GM21526 (cell line): ENCODE measurements at regions not wholly inside any gene's neighbourhood (a gene's known extent, or its start where the extent isn't known, plus 50 kb on each side); places are given as distances from the start of the nearest gene placed in this dataset.
"Not testable (repeated sequence)": the region's sequence is repeated elsewhere in the genome, so short reads cannot be mapped to it uniquely, and the experiment has no call there.

ENCODE experiments used
- ATAC-seq: cut with Tn5 transposase; IDR thresholded peaks from one replicate; pipeline ENCODE4 v1.9.1; 2021; ENCODE audit warnings: moderate library complexity; ENCODE audit not compliant: unreplicated experiment, low FRiP score

DNA sequence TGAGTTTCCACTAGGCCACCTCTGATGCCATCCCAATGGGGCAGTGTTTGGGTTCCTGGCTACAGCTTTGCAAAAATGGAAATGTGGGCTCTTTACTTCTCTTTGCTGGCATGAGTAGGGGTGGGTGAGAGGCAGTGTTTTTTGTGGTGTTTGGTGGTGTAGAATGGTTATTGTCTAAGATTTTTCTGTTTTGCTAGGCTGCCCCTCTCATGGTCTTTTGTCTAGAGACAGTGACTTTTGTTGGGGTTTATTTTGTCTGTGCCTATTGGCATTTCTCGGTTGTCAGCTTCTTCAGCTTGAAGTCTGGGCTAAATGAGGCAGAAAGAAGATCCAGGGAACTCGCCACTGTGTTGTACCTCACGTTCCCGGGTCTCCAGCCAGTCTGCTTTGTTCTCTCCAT lies 112.1 kb downstream of the CENPF start:
- no peak for ATAC-seq

GRCh38 chr1:214717351-214717750 lies 114.4 kb downstream of the CENPF start:
- no peak for ATAC-seq

DNA sequence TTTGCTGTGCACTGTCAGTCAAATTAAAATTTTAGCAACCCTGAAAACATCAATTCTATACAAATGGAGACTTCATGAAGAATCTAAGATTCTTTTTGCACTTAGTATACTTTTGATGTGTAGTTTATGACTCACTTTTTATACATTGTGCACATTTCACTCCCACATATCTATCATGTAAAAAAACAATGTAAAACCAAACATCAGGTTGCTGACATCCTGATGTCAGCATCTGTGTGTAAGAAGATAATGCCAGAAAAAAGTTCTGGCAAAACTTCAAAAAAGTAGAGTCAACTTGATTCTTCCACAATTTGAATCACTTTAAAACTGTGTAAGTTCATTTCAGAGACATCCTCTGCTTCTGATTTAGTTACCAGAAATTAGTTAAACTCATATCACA lies 115.7 kb downstream of the CENPF start:
- ATAC-seq = no peak

DNA sequence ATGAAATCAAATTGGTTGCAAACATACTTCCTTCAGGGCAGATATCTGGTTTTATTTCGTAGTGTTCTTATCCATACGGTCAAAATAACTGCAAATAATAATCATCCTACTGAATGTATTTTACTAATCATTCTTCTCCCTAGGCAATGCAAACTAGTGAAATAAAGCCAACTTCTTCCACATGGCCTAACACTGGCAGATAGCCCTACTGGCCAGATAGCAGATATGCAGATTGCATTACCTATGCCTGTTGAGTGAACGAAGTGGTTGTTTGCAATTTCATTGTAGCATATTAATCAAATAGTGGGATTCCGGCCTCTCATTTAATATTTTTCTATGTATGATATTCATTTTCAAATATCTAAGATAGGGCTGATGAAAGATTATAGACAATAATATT lies 116.2 kb downstream of the CENPF start:
- no peak for ATAC-seq

GRCh38 chr1:214720561-214720960 lies 117.6 kb downstream of the CENPF start:
- no peak for ATAC-seq

GRCh38 chr1:214727274-214727673 lies 124.3 kb downstream of the CENPF start:
- no peak for ATAC-seq

GRCh38 chr1:214739621-214740238 lies 136.7 kb downstream of the CENPF start:
- ATAC-seq = no peak

DNA sequence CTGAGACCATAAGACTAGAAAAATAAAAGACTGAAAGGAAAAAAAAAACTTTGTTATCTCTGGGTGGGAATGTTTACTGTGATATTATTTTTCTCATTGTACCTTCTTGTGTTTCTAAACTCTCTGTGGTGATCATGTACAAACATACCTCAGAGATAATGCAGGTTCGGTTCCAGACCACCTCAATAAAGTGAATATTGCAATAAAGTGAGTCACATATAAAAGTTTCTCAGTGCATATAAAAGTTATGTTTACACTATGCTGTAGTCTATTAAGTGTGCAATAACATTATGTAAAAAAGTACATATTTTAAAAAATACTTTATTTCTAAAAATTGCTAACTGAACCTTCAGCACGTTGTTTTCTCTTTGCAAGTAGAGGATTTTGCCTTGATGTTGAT lies 137.5 kb downstream of the CENPF start:
- ATAC-seq = no peak

- no peak for ATAC-seq
These were observed 144.1 kb downstream of the CENPF start for GRCh38 chr1:214747050-214747635.

DNA sequence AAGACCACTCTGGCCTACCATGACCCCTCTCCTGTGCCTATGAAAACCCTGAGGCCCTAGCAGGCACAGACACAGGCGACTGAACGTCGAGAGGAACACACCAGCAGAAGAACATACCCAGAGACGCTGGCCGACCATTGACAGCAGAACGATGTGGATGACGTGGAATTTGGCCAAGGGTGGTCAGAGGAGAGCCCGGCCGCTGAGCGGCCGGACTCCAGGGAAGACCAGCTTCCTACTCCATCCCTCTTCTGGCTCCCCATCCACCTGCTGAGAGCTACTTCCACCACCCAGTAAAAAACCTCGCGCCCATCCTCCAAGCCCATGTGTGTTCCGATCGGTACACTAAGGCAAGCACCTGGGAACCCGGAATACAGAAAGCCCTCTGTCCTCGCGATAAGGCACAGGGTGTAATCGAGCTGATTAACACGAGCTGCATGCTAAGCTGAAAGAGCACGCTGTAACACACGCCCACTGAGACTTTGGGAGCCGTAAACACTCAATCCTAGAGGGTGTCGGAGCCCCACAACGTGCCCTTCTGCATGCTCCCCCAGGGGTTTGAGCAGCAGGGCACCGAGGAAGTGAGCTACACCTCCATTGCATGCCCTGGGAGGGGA lies 150.3 kb downstream of the CENPF start:
- no peak for ATAC-seq

GRCh38 chr1:214761030-214761429 lies 158.0 kb downstream of the CENPF start:
- ATAC-seq = no peak

- no peak for ATAC-seq
These were observed 159.9 kb downstream of the CENPF start for GRCh38 chr1:214762902-214763301.

DNA sequence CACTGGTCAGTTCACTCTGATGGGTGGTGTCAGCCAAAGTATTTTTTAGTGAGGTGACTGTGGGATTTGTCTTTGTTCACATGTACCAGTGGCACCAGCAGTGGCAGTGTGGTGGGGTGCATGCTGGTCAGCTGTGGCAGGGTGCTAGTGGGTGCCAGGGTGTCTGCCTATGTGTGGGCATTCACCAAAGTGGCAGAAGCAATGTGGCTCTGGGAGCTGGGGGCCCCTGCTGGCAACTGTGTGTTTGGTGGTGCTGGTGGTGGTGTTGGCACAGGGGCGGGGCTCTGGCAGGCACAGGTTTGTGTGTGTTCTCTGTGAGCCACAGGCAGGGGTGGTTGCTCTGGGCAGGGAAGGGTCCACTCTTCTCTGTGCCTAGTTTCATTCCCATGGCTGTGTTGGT lies 161.5 kb downstream of the CENPF start:
- ATAC-seq = no peak

GRCh38 chr1:214767221-214767620 lies 164.2 kb downstream of the CENPF start:
- ATAC-seq = no peak

GRCh38 chr1:214769666-214770065 lies 166.7 kb downstream of the CENPF start:
- not testable (repeated sequence) for ATAC-seq

DNA sequence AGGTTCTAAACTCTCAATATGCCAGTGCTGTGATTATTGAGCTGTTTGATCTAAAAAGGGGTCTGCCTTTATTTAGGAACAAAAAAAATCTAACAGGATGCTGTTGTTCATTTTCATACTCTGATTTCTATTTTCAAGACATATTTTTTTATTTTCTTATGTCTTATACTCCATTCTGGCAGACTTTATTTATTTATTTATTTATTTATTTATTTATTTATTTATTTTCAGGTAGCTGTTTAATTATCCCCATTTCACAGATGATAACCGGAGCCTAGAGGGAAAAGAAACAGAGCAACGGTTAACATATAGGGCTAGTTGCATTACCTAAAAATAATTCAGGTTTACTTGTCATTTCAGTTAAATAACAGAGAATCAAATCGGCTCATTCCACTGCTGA lies 174.4 kb downstream of the CENPF start:
- ATAC-seq = no peak

GRCh38 chr1:214791961-214792360 lies 189.0 kb downstream of the CENPF start:
- no peak for ATAC-seq

GRCh38 chr1:214792527-214793186 lies 189.7 kb downstream of the CENPF start:
- no peak for ATAC-seq

- ATAC-seq = no peak
These were observed 190.7 kb downstream of the CENPF start for GRCh38 chr1:214793708-214794107.

DNA sequence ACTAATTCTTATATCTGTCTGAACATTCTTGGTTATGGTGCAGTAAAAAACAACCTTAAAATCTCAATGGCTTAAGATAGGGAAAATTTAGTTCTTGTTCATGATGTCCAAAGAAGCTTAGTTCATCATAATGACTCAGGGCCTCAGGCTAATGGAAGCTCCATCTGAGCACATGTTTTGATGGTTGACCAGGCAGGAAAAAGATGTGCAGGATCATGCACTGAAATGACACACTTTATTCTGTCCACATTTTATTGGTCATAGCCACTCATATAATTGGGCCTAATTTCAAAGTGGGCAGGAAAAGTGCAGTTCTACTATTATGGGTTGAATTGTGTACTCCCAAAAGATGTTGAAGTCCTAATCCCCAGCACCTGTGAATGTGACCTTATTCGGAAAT lies 198.2 kb downstream of the CENPF start:
- ATAC-seq = no peak

- no peak for ATAC-seq
These were observed 206.0 kb downstream of the CENPF start for GRCh38 chr1:214808845-214809460.
